HG03439 (cell line): ENCODE measurements at regions not wholly inside any gene's neighbourhood (a gene's known extent, or its start where the extent isn't known, plus 50 kb on each side); places are given as distances from the start of the nearest gene placed in this dataset.

Source experiments
- ATAC-seq: cut with Tn5 transposase; IDR thresholded peaks from one replicate; pipeline ENCODE4 v1.9.1; 2021; ENCODE audit warnings: mild to moderate bottlenecking, moderate library complexity; ENCODE audit not compliant: unreplicated experiment

GRCh38 chr1:184141361-184141880 is 89.9 kb downstream of the TSEN15 start:
- ATAC-seq: no peak

GRCh38 chr1:184143449-184143848 is 91.9 kb downstream of the TSEN15 start:
- no peak for ATAC-seq

GRCh38 chr1:184145083-184145482 is 93.6 kb downstream of the TSEN15 start:
- no peak for ATAC-seq

GRCh38 chr1:184146202-184146601 is 94.7 kb downstream of the TSEN15 start:
- ATAC-seq: no peak

GRCh38 chr1:184150776-184151531 is 99.4 kb downstream of the TSEN15 start:
- no peak for ATAC-seq

GRCh38 chr1:184152434-184152898 is 100.9 kb downstream of the TSEN15 start:
- ATAC-seq: no peak

- ATAC-seq: no peak
Measured at GRCh38 chr1:184152974-184153373, 101.4 kb downstream of the TSEN15 start.

- no peak for ATAC-seq
Measured at GRCh38 chr1:184153731-184154130, 102.2 kb downstream of the TSEN15 start.

GRCh38 chr1:184156521-184157393 is 105.2 kb downstream of the TSEN15 start:
- ATAC-seq: no peak

- ATAC-seq: no peak
Measured at GRCh38 chr1:184157394-184157742, 105.8 kb downstream of the TSEN15 start.

GRCh38 chr1:184158896-184159681 is 107.6 kb downstream of the TSEN15 start:
- no peak for ATAC-seq

GRCh38 chr1:184160236-184160635 is 108.7 kb downstream of the TSEN15 start:
- no peak for ATAC-seq

- peak; percentile 41 for ATAC-seq
Measured at GRCh38 chr1:184161071-184161698, 109.7 kb downstream of the TSEN15 start.

GRCh38 chr1:184162281-184162680 is 110.8 kb downstream of the TSEN15 start:
- ATAC-seq: no peak

- ATAC-seq: peak; percentile 79
Measured at GRCh38 chr1:184163674-184164465, 112.3 kb downstream of the TSEN15 start.

- no peak for ATAC-seq
Measured at GRCh38 chr1:184164536-184164935, 113.0 kb downstream of the TSEN15 start.

- no peak for ATAC-seq
Measured at GRCh38 chr1:184166485-184166884, 115.0 kb downstream of the TSEN15 start.

GRCh38 chr1:184167352-184167751 is 115.8 kb downstream of the TSEN15 start:
- ATAC-seq: no peak

GRCh38 chr1:184170719-184171118 is 119.2 kb downstream of the TSEN15 start:
- ATAC-seq: no peak

- ATAC-seq: no peak
Measured at GRCh38 chr1:184176058-184176457, 124.5 kb downstream of the TSEN15 start.
